AG08395 (cell line): ENCODE measurements at regions not wholly inside any gene's neighbourhood (a gene's known extent, or its start where the extent isn't known, plus 50 kb on each side); places are given as distances from the start of the nearest gene placed in this dataset.
"Not testable (repeated sequence)": the region's sequence is repeated elsewhere in the genome, so short reads cannot be mapped to it uniquely, and the experiment has no call there.

Experiments
- DNase-seq: peaks from one replicate; pipeline ENCODE4 v3.0.0; 2012; ENCODE audit warnings: mixed read lengths, low spot score

- no peak for DNase-seq
These were observed 589.7 kb downstream of the CBLN4 start for GRCh38 chr20:55415567-55416142.

GRCh38 chr20:55412508-55412907 is 592.8 kb downstream of the CBLN4 start:
- not testable (repeated sequence) for DNase-seq

GRCh38 chr20:55406891-55407290 is 598.4 kb downstream of the CBLN4 start:
- no peak for DNase-seq

- DNase-seq: no peak
These were observed 610.7 kb downstream of the CBLN4 start for GRCh38 chr20:55394592-55394991.

GRCh38 chr20:55390791-55391190 is 614.5 kb downstream of the CBLN4 start:
- DNase-seq: no peak

- no peak for DNase-seq
These were observed 618.6 kb downstream of the CBLN4 start for GRCh38 chr20:55386686-55387085.

- DNase-seq: no peak
These were observed 629.4 kb downstream of the CBLN4 start for GRCh38 chr20:55375920-55376319.

GRCh38 chr20:55365745-55366144 is 639.6 kb downstream of the CBLN4 start:
- no peak for DNase-seq

GRCh38 chr20:55360895-55361294 is 644.4 kb downstream of the CBLN4 start:
- DNase-seq: no peak

GRCh38 chr20:55354720-55355119 is 650.6 kb downstream of the CBLN4 start:
- no peak for DNase-seq

- DNase-seq: no peak
These were observed 652.1 kb downstream of the CBLN4 start for GRCh38 chr20:55353206-55353605.

GRCh38 chr20:55348223-55348622 is 657.1 kb downstream of the CBLN4 start:
- DNase-seq: no peak

- DNase-seq: no peak
These were observed 662.5 kb downstream of the CBLN4 start for GRCh38 chr20:55342822-55343221.

GRCh38 chr20:55333798-55334197 is 671.5 kb downstream of the CBLN4 start:
- no peak for DNase-seq

- DNase-seq: no peak
These were observed 676.2 kb downstream of the CBLN4 start for GRCh38 chr20:55329108-55329507.

GRCh38 chr20:55322745-55323144 is 682.6 kb downstream of the CBLN4 start:
- no peak for DNase-seq

- DNase-seq: no peak
These were observed 688.6 kb downstream of the CBLN4 start for GRCh38 chr20:55316753-55317152.

GRCh38 chr20:55310844-55311243 is 694.5 kb downstream of the CBLN4 start:
- DNase-seq: not testable (repeated sequence)

GRCh38 chr20:55291261-55291660 is 714.1 kb downstream of the CBLN4 start:
- DNase-seq: no peak

GRCh38 chr20:55283889-55284288 is 721.4 kb downstream of the CBLN4 start:
- DNase-seq: no peak

GRCh38 chr20:55273149-55273548 is 732.2 kb downstream of the CBLN4 start:
- no peak for DNase-seq

GRCh38 chr20:55271371-55271770 is 733.9 kb downstream of the CBLN4 start:
- DNase-seq: no peak

- no peak for DNase-seq
These were observed 735.4 kb downstream of the CBLN4 start for GRCh38 chr20:55269913-55270312.

GRCh38 chr20:55266361-55266760 is 739.0 kb downstream of the CBLN4 start:
- no peak for DNase-seq
